ENCODE measurements at regions not wholly inside any gene's neighbourhood (a gene's known extent, or its start where the extent isn't known, plus 50 kb on each side); places are given as distances from the start of the nearest gene placed in this dataset.

DNA sequence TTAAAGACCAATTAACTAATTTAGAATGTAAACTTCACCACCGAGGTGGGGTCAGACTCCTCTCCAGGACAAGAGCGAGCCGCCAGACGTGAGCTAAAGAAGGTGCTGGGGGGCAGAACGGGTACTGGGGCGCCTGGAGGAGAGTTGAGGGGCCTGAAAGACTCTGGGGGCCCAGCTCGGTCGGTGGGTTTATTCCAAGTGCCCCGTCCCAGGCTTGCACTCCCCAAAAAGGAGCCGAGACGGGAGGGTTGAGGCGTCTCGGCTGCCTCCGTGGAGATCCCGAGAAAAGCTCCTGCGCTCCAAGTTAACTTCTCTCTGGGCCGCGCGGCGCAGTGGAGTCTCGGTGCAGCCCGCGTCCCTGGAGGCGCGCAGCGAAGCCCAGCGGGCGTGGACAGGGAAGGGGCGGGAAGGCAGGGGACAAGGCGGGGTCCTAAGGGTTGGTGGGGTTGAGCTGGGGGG is 553.3 kb downstream of the TFEC start:
- TF ChIP-seq POLR2AphosphoS5 (IDR thresholded peaks at IDR 0.05) (no peak), CTCF (IDR thresholded peaks at IDR 0.05) (no peak)
- Histone ChIP-seq H3K27me3 (peaks cover 37% of the 10 kb centered on the region), H3K4me1 (peaks cover 15% of the 10 kb centered on the region), H3K9me3 (no peaks in the 10 kb centered on the region), H3K27ac (no peak overlapping the region), H3K36me3 (no peaks in the 10 kb centered on the region), H3K4me3 (peak overlapping the region; percentile 44)
- no peak for DNase-seq (ENCODE audit: low spot score in 2 of 2)
- 6% methylated on average over 28 of the region's 30 CpGs for WGBS

- TF ChIP-seq CTCF (IDR thresholded peaks at IDR 0.05) (no peak), EP300 (IDR thresholded peaks at IDR 0.05) (no peak), POLR2A (IDR thresholded peaks at IDR 0.05) (no peak), POLR2AphosphoS5 (IDR thresholded peaks at IDR 0.05) (no peak)
Measured at GRCh38 chr7:115476671-115477181, 553.8 kb downstream of the TFEC start.

GRCh38 chr7:115475761-115476385 is 554.0 kb downstream of the MDFIC start:
- TF ChIP-seq CTCF (IDR thresholded peaks at IDR 0.05) (no peak), POLR2A (IDR thresholded peaks at IDR 0.05) (no peak), EP300 (IDR thresholded peaks at IDR 0.05) (no peak), POLR2AphosphoS5 (IDR thresholded peaks at IDR 0.05) (no peak)
- Histone ChIP-seq H3K4me1 (peaks cover 15% of the 10 kb centered on the region), H3K27ac (no peak overlapping the region), H3K36me3 (no peaks in the 10 kb centered on the region), H3K27me3 (peaks cover 29% of the 10 kb centered on the region), H3K4me3 (no peak overlapping the region), H3K9me3 (no peaks in the 10 kb centered on the region)
- 78% methylated on average over 14 of the region's 14 CpGs for WGBS
- DNase-seq (ENCODE audit: low spot score in 2 of 2): no peak

More at GRCh38 chr7:115476671-115477181, 553.8 kb downstream of the TFEC start:
- Histone ChIP-seq H3K27ac (no peak overlapping the region), H3K9me3 (no peaks in the 10 kb centered on the region), H3K27me3 (peaks cover 33% of the 10 kb centered on the region), H3K4me1 (peaks cover 15% of the 10 kb centered on the region), H3K36me3 (no peaks in the 10 kb centered on the region), H3K4me3 (peak overlapping the region; percentile 44)
- 28% methylated on average over 7 of the region's 7 CpGs for WGBS
- no peak for DNase-seq (ENCODE audit: low spot score in 2 of 2)

- H3K9me3 ChIP-seq: no peaks in the 10 kb centered on the region
- H3K27ac ChIP-seq: no peak overlapping the region
- TF ChIP-seq POLR2A (IDR thresholded peaks at IDR 0.05): no peak
- TF ChIP-seq CTCF (IDR thresholded peaks at IDR 0.05): no peak
- no peak for TF ChIP-seq EP300 (IDR thresholded peaks at IDR 0.05)
- TF ChIP-seq POLR2AphosphoS5 (IDR thresholded peaks at IDR 0.05): no peak
- no peak overlapping the region for H3K4me3 ChIP-seq
- no peak for DNase-seq (ENCODE audit: low spot score in 2 of 2)
- peaks cover 15% of the 10 kb centered on the region for H3K4me1 ChIP-seq
- WGBS: 50% methylated on average over 1 of the region's 1 CpG
- H3K36me3 ChIP-seq: no peaks in the 10 kb centered on the region
- H3K27me3 ChIP-seq: peaks cover 24% of the 10 kb centered on the region
Measured at GRCh38 chr7:115475206-115475605, 553.3 kb downstream of the MDFIC start.

DNA sequence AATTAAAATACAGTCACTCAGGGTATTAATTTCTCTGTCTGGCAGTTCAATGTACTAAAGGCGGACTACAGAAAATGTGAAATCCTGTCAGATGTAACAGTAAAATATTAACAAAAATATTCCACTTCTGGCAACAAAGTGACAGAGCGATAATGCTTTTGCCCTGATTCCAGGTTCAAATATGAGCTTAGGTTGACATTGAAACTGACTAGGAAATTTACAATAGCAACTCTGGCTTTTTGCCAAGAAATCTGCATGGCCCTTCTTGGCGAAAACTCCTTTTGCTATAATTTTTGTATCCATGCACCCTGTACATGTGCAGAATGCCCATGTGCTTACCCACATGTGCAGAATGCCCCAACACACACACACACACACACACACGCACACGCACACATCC is 552.2 kb downstream of the MDFIC start:
- WGBS: 90% methylated on average over 5 of the region's 5 CpGs
- H3K36me3 ChIP-seq: no peaks in the 10 kb centered on the region
- TF ChIP-seq POLR2AphosphoS5 (IDR thresholded peaks at IDR 0.05): no peak
- TF ChIP-seq POLR2A (IDR thresholded peaks at IDR 0.05): no peak
- TF ChIP-seq CTCF (IDR thresholded peaks at IDR 0.05): no peak

More for the DNA sequence above, 552.2 kb downstream of the MDFIC start:
- H3K27ac ChIP-seq: no peak overlapping the region
- DNase-seq (ENCODE audit: low spot score in 2 of 2): no peak
- H3K4me1 ChIP-seq: peaks cover 15% of the 10 kb centered on the region
- peaks cover 24% of the 10 kb centered on the region for H3K27me3 ChIP-seq
- H3K4me3 ChIP-seq: no peak overlapping the region
- no peaks in the 10 kb centered on the region for H3K9me3 ChIP-seq

All from suprapubic skin (tissue), 4 donors.